Stimulated activated CD8-positive, alpha-beta memory T cell treated with anti-CD3 and anti-CD28 coated beads, Interleukin-4, amount 100 ng/mL, for 48 hours (primary cell): ENCODE measurements at regions not wholly inside any gene's neighbourhood (a gene's known extent, or its start where the extent isn't known, plus 50 kb on each side); places are given as distances from the start of the nearest gene placed in this dataset.
"Not testable (repeated sequence)": the region's sequence is repeated elsewhere in the genome, so short reads cannot be mapped to it uniquely, and the experiment has no call there.

Experiments used
- DNase-seq: peaks from one replicate; pipeline ENCODE4 v3.0.0-alpha.2; 2020

- DNase-seq: peak; percentile 49
These were observed 195.8 kb upstream of the TPTE start for GRCh38 chr21:10325546-10325945.

- not testable (repeated sequence) for DNase-seq
These were observed 195.2 kb upstream of the TPTE start for GRCh38 chr21:10326146-10326545.

- DNase-seq: not testable (repeated sequence)
These were observed 192.7 kb upstream of the TPTE start for GRCh38 chr21:10328646-10329045.

GRCh38 chr21:10330641-10331119 lies 190.7 kb upstream of the TPTE start:
- not testable (repeated sequence) for DNase-seq

- DNase-seq: not testable (repeated sequence)
These were observed 190.2 kb upstream of the TPTE start for GRCh38 chr21:10331134-10331533.

- DNase-seq: not testable (repeated sequence)
These were observed 188.4 kb upstream of the TPTE start for GRCh38 chr21:10332935-10333334.

- DNase-seq: not testable (repeated sequence)
These were observed 187.0 kb upstream of the TPTE start for GRCh38 chr21:10334391-10334790.

- not testable (repeated sequence) for DNase-seq
These were observed 179.0 kb upstream of the TPTE start for GRCh38 chr21:10342261-10342956.

GRCh38 chr21:10343146-10343935 lies 178.0 kb upstream of the TPTE start:
- not testable (repeated sequence) for DNase-seq

GRCh38 chr21:10344266-10344665 lies 177.1 kb upstream of the TPTE start:
- DNase-seq: not testable (repeated sequence)

- DNase-seq: not testable (repeated sequence)
These were observed 176.2 kb upstream of the TPTE start for GRCh38 chr21:10345178-10345612.

GRCh38 chr21:10346249-10346648 lies 175.1 kb upstream of the TPTE start:
- not testable (repeated sequence) for DNase-seq

GRCh38 chr21:10346933-10347615 lies 174.3 kb upstream of the TPTE start:
- not testable (repeated sequence) for DNase-seq

- DNase-seq: not testable (repeated sequence)
These were observed 173.7 kb upstream of the TPTE start for GRCh38 chr21:10347675-10348074.

- not testable (repeated sequence) for DNase-seq
These were observed 173.2 kb upstream of the TPTE start for GRCh38 chr21:10348150-10348549.

- DNase-seq: not testable (repeated sequence)
These were observed 166.4 kb upstream of the TPTE start for GRCh38 chr21:10354851-10355578.

- DNase-seq: not testable (repeated sequence)
These were observed 162.3 kb upstream of the TPTE start for GRCh38 chr21:10359120-10359519.

- DNase-seq: not testable (repeated sequence)
These were observed 161.5 kb upstream of the TPTE start for GRCh38 chr21:10359911-10360310.

GRCh38 chr21:10361214-10361736 lies 160.1 kb upstream of the TPTE start:
- not testable (repeated sequence) for DNase-seq

- DNase-seq: not testable (repeated sequence)
These were observed 158.6 kb upstream of the TPTE start for GRCh38 chr21:10362816-10363215.

GRCh38 chr21:10363321-10363720 lies 158.1 kb upstream of the TPTE start:
- DNase-seq: not testable (repeated sequence)

GRCh38 chr21:10366210-10366609 lies 155.2 kb upstream of the TPTE start:
- DNase-seq: not testable (repeated sequence)
